Lower leg skin (tissue), 4 donors: ENCODE measurements at regions not wholly inside any gene's neighbourhood (a gene's known extent, or its start where the extent isn't known, plus 50 kb on each side); places are given as distances from the start of the nearest gene placed in this dataset.
"Not testable (repeated sequence)": the region's sequence is repeated elsewhere in the genome, so short reads cannot be mapped to it uniquely, and the experiment has no call there.

Experiments used
- DNase-seq, 2 donors: peaks; one replicate each; pipeline ENCODE4 v3.0.0-alpha.2; 2019; ENCODE audit warnings: low spot score in 2 of 2
- H3K4me3 ChIP-seq: fragments of 200-600 bp; sonication (generic); 2 replicates; pipeline ENCODE4 v1.5.1; 2017; ENCODE audit warnings: mild to moderate bottlenecking, low read depth; ENCODE audit not compliant: poor library complexity, severe bottlenecking
- POLR2A ChIP-seq, 2 donors: fragments of 450-650 bp; IDR thresholded peaks; one replicate each; pipeline ENCODE4 v1.6.1; 2016 to 2017; ENCODE audit warnings: antibody characterized with exemption in 2 of 2, mild to moderate bottlenecking in 1 of 2, moderate library complexity in 1 of 2
- WGBS, 2 donors: methylation state at CpG; one replicate each; pipeline ENCODE4 v1.1.5; 2018; 5-methylcytosine and 5-hydroxymethylcytosine counted together
- intact Hi-C: fragments of 100-400 bp; cut with DNase I; formaldehyde crosslinking; loops from one replicate; pipeline ENCODE4 v1.15.0; 2023; ENCODE audit warnings: low total_unique reads
- TF ChIP-seq, protein P1 (sequence below), 3 donors: fragments of 450-650 bp; IDR thresholded peaks; one replicate each; pipeline ENCODE4 v1.5.1; 2016; ENCODE audit warnings: antibody characterized with exemption in 3 of 3, mild to moderate bottlenecking in 3 of 3, moderate library complexity in 2 of 3

GRCh38 chr21:17690078-17690494 lies 77.4 kb upstream of the BTG3 start:
- intact Hi-C loops, result no loop called here
- TF ChIP-seq, protein P1, sequence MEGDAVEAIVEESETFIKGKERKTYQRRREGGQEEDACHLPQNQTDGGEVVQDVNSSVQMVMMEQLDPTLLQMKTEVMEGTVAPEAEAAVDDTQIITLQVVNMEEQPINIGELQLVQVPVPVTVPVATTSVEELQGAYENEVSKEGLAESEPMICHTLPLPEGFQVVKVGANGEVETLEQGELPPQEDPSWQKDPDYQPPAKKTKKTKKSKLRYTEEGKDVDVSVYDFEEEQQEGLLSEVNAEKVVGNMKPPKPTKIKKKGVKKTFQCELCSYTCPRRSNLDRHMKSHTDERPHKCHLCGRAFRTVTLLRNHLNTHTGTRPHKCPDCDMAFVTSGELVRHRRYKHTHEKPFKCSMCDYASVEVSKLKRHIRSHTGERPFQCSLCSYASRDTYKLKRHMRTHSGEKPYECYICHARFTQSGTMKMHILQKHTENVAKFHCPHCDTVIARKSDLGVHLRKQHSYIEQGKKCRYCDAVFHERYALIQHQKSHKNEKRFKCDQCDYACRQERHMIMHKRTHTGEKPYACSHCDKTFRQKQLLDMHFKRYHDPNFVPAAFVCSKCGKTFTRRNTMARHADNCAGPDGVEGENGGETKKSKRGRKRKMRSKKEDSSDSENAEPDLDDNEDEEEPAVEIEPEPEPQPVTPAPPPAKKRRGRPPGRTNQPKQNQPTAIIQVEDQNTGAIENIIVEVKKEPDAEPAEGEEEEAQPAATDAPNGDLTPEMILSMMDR (IDR thresholded peaks at IDR 0.05), result no peak
- TF ChIP-seq POLR2A (IDR thresholded peaks at IDR 0.05), result no peak
- WGBS, 2 donors, result 46 to 57% methylated on average over 1 of the region's 1 CpG
- no peak overlapping the region for H3K4me3 ChIP-seq
- DNase-seq, result peak in 1 of 2 donors; percentile 28

DNA sequence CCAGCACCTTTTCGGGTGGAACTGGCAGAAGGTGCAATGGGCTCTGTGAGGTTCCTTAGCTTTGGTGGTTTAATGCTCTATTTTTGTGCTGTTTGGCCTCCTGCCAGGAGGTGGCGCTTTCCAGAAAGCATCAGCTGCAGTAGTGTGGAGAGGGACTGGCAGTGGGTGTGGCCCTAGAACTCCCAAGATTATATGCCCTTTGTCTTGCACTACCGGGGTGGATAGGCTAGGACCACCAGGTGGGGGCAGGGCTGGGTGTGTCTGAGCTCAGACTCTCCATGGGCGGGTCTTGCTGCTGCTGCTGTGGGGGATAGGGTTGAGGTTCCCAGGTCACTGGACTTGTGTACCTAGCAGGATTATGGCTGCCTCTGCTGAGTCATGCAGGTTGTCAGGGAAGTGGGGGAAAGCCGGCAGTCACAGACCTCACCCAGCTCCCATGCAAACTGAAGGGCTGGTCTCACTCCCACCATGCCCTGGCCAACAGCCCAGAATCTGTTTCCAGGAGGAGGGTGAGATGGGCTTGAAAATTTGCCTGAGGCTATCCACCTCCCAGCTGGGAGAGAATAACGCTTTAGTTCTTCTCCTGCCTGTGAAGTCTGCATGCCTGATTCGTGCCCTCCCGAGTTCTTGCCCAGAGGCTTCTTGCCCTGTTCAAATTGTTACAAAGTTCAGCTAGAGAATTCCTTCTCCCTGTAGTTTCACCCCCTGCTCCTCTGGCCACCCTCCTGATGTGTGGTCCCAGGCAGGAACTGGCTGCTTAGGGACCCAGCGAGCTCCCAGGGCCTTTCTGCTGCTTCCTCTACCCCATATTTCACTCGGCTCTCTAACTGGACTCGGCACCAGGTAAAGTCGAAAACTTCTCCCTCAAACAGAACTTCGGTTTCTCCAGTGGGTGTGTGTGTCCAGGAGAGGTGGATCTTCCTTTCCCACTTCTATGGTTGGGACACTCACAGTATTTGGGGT lies 76.5 kb upstream of the BTG3 start:
- 23 to 31% methylated on average over 13 of the region's 13 CpGs for WGBS, 2 donors
- no peak overlapping the region for H3K4me3 ChIP-seq
- intact Hi-C loops, result no loop called here
- TF ChIP-seq, protein P1 (IDR thresholded peaks at IDR 0.05), result no peak
- TF ChIP-seq POLR2A (IDR thresholded peaks at IDR 0.05), result no peak
- peak; percentile 51 to 89 for DNase-seq

GRCh38 chr21:17682924-17683323 lies 70.2 kb upstream of the BTG3 start:
- no peak for DNase-seq
- no peak for TF ChIP-seq POLR2A (IDR thresholded peaks at IDR 0.05)
- TF ChIP-seq, protein P1 (IDR thresholded peaks at IDR 0.05), result no peak
- no peak overlapping the region for H3K4me3 ChIP-seq
- WGBS, 2 donors, result 69 to 71% methylated on average over 2 of the region's 2 CpGs
- intact Hi-C loops, result no loop called here

DNA sequence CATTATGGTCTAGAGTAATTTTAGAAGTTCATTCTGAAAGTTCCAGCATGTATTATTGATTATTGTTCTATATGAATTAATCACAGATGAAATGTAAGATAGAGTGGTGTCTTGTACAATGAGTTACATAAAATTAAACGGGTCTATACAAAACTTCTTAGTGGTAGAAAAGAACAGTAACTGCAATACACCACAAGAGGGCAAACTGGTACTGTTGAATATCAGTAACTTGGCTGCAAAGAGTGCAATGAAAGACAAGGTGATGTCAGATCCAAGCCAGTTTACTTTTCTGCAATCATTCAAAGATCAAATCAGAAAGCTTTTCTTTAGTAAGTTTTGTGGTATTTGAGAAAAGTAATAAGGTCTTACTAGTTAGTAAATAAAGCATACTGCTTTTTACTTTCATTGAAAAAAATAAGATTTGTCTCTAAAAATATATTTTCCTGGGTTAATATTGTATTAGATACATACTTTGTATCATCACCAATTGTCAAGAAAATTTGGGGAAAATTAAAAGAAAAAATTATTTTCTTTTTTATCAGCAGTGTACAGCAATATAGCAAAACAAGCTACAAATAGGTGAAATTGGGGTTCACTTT lies 66.4 kb upstream of the BTG3 start:
- intact Hi-C loops, result loop anchor here (10.0 kb wide), 1 partner anchor 226 kb away; no protein-coding TSS in a partner anchor
- WGBS, 2 donors, result 0 to 2% methylated on average over 1 of the region's 1 CpG
- no peak for DNase-seq
- H3K4me3 ChIP-seq, result no peak overlapping the region
- TF ChIP-seq POLR2A (IDR thresholded peaks at IDR 0.05), result no peak
- TF ChIP-seq, protein P1 (IDR thresholded peaks at IDR 0.05), result peak in 1 of 3 donors; percentile 82

- WGBS, 2 donors, result 90 to 93% methylated on average over 11 of the region's 11 CpGs
Measured at GRCh38 chr21:17676930-17677329, 64.2 kb upstream of the BTG3 start.

DNA sequence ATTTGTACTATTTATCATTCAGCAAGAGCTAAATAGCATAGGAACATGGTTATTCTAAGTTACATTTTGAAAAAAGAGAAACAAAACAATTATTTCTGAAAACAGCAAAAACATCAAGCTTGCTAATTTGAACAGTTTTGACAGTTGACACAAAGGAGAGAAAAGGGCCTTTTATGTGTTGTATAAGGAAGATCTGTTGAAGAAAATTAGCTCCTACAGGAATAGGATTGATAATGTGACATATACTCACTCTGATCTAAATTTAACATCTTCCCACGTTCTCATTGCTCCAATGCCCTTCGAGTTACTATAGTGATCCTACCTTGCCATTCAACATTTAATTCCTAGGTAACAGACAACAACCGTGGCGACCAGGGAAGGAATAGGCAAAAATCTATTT lies 61.4 kb upstream of the BTG3 start:
- H3K4me3 ChIP-seq, result no peak overlapping the region
- 74 to 80% methylated on average over 4 of the region's 4 CpGs for WGBS, 2 donors
- TF ChIP-seq, protein P1 (IDR thresholded peaks at IDR 0.05), result no peak
- TF ChIP-seq POLR2A (IDR thresholded peaks at IDR 0.05), result no peak
- intact Hi-C loops, result loop anchor here (10.0 kb wide), 1 partner anchor 231 kb away; no protein-coding TSS in a partner anchor
- no peak for DNase-seq

More at GRCh38 chr21:17676930-17677329, 64.2 kb upstream of the BTG3 start:
- not testable (repeated sequence) for DNase-seq, H3K4me3 ChIP-seq
- intact Hi-C loops, result loop anchor here (10.0 kb wide), 1 partner anchor 228 kb away; no protein-coding TSS in a partner anchor
